ENCODE measurements at regions not wholly inside any gene's neighbourhood (a gene's known extent, or its start where the extent isn't known, plus 50 kb on each side); places are given as distances from the start of the nearest gene placed in this dataset.

- TF ChIP-seq CTCF (conservative IDR thresholded peaks at IDR 0.05; ENCODE audit: low read length) (no peak), EZH2phosphoT487 (IDR thresholded peaks at IDR 0.05; ENCODE audit: borderline replicate concordance) (no peak)
- Histone ChIP-seq H3K36me3 (ENCODE audit: insufficient read depth, low read length) (no peaks in the 10 kb centered on the region), H3K4me1 (ENCODE audit: insufficient read depth, low read length, poor library complexity, severe bottlenecking) (no peaks in the 10 kb centered on the region), H3K9me3 (ENCODE audit: insufficient read depth, low read depth, low read length) (no peaks in the 10 kb centered on the region), H2AFZ (ENCODE audit: low read length) (no peak overlapping the region), H3K4me2 (ENCODE audit: low read depth, low read length, poor library complexity, severe bottlenecking) (no peak overlapping the region), H3F3A (ENCODE audit: low read depth) (no peaks in the 10 kb centered on the region), H4K20me1 (ENCODE audit: insufficient read depth, low read length, poor library complexity, severe bottlenecking) (no peaks in the 10 kb centered on the region), H3K9me2 (replicated peaks; ENCODE audit: low read depth, low read length) (no peaks in the 10 kb centered on the region), H3K27me3 (ENCODE audit: insufficient read depth, low read length, poor library complexity, severe bottlenecking) (no peaks in the 10 kb centered on the region), H3K79me2 (ENCODE audit: insufficient read depth, low read length) (no peaks in the 10 kb centered on the region), H3K9ac (ENCODE audit: low read depth, low read length, poor library complexity, severe bottlenecking) (no peak overlapping the region), H3K4me3 (ENCODE audit: low read length, poor library complexity, severe bottlenecking) (no peak overlapping the region)
These were observed 613.4 kb upstream of the ADAMTS5 start for GRCh38 chr21:27580276-27580675.

GRCh38 chr21:27578741-27579265 lies 611.9 kb upstream of the ADAMTS5 start:
- TF ChIP-seq CTCF (conservative IDR thresholded peaks at IDR 0.05; ENCODE audit: low read length) (no peak), EZH2phosphoT487 (IDR thresholded peaks at IDR 0.05; ENCODE audit: borderline replicate concordance) (no peak)
- Histone ChIP-seq H3F3A (ENCODE audit: low read depth) (no peaks in the 10 kb centered on the region), H3K9ac (ENCODE audit: low read depth, low read length, poor library complexity, severe bottlenecking) (no peak overlapping the region), H3K9me3 (ENCODE audit: insufficient read depth, low read depth, low read length) (no peaks in the 10 kb centered on the region), H3K4me1 (ENCODE audit: insufficient read depth, low read length, poor library complexity, severe bottlenecking) (no peaks in the 10 kb centered on the region), H3K36me3 (ENCODE audit: insufficient read depth, low read length) (no peaks in the 10 kb centered on the region), H4K20me1 (ENCODE audit: insufficient read depth, low read length, poor library complexity, severe bottlenecking) (no peaks in the 10 kb centered on the region), H3K79me2 (ENCODE audit: insufficient read depth, low read length) (no peaks in the 10 kb centered on the region), H2AFZ (ENCODE audit: low read length) (no peak overlapping the region), H3K4me3 (ENCODE audit: low read length, poor library complexity, severe bottlenecking) (no peak overlapping the region), H3K4me2 (ENCODE audit: low read depth, low read length, poor library complexity, severe bottlenecking) (no peak overlapping the region), H3K9me2 (replicated peaks; ENCODE audit: low read depth, low read length) (no peaks in the 10 kb centered on the region), H3K27me3 (ENCODE audit: insufficient read depth, low read length, poor library complexity, severe bottlenecking) (no peaks in the 10 kb centered on the region)

- Histone ChIP-seq H3K27me3 (ENCODE audit: insufficient read depth, low read length, poor library complexity, severe bottlenecking) (no peaks in the 10 kb centered on the region), H3K36me3 (ENCODE audit: insufficient read depth, low read length) (no peaks in the 10 kb centered on the region), H2AFZ (ENCODE audit: low read length) (no peak overlapping the region), H3K4me1 (ENCODE audit: insufficient read depth, low read length, poor library complexity, severe bottlenecking) (no peaks in the 10 kb centered on the region), H3F3A (ENCODE audit: low read depth) (no peaks in the 10 kb centered on the region), H3K9me2 (replicated peaks; ENCODE audit: low read depth, low read length) (no peaks in the 10 kb centered on the region), H3K4me3 (ENCODE audit: low read length, poor library complexity, severe bottlenecking) (no peak overlapping the region), H3K4me2 (ENCODE audit: low read depth, low read length, poor library complexity, severe bottlenecking) (no peak overlapping the region), H3K79me2 (ENCODE audit: insufficient read depth, low read length) (no peaks in the 10 kb centered on the region), H3K9me3 (ENCODE audit: insufficient read depth, low read depth, low read length) (no peaks in the 10 kb centered on the region), H4K20me1 (ENCODE audit: insufficient read depth, low read length, poor library complexity, severe bottlenecking) (no peaks in the 10 kb centered on the region), H3K9ac (ENCODE audit: low read depth, low read length, poor library complexity, severe bottlenecking) (no peak overlapping the region)
- no peak for TF ChIP-seq CTCF (conservative IDR thresholded peaks at IDR 0.05; ENCODE audit: low read length)
- no peak for TF ChIP-seq EZH2phosphoT487 (IDR thresholded peaks at IDR 0.05; ENCODE audit: borderline replicate concordance)
These were observed 605.8 kb upstream of the ADAMTS5 start for GRCh38 chr21:27572696-27573095.

Data from Loucy (cell line).